Lung (tissue), 11 donors: ENCODE measurements at regions not wholly inside any gene's neighbourhood (a gene's known extent, or its start where the extent isn't known, plus 50 kb on each side); places are given as distances from the start of the nearest gene placed in this dataset.
"Not testable (repeated sequence)": the region's sequence is repeated elsewhere in the genome, so short reads cannot be mapped to it uniquely, and the experiment has no call there.

Experiments used
- ATAC-seq: fragments of 200-7000 bp; cut with Tn5 transposase; one replicate; pipeline ENCODE4 v1.9.1; 2020; ENCODE audit warnings: moderate number of reproducible peaks; ENCODE audit not compliant: insufficient read depth, low FRiP score
- DNase-seq, 3 donors: peaks; one replicate each; pipeline ENCODE4 v3.0.0-alpha.2; 2013 to 2017
- H3K27ac ChIP-seq, 2 donors: one replicate each; pipeline ENCODE4 v1.5.1; 2013; ENCODE audit warnings: mild to moderate bottlenecking in 2 of 2, moderate library complexity in 2 of 2, control low read depth in 1 of 2, inconsistent platforms in 1 of 2, low read depth in 1 of 2, low read length in 1 of 2
- H3K27me3 ChIP-seq, 3 donors: one replicate each; pipeline ENCODE4 v1.5.1; 2013; ENCODE audit warnings: low read length in 2 of 3; ENCODE audit not compliant: control insufficient read depth in 3 of 3, insufficient read depth in 3 of 3
- H3K36me3 ChIP-seq, 4 donors: one replicate each; pipeline ENCODE4 v1.5.1; 2013; ENCODE audit warnings: low read length in 4 of 4, mild to moderate bottlenecking in 1 of 4, moderate library complexity in 1 of 4; ENCODE audit not compliant: control insufficient read depth in 4 of 4, insufficient read depth in 4 of 4
- H3K4me1 ChIP-seq, 5 donors: one replicate each; pipeline ENCODE4 v1.5.1; 2013; ENCODE audit warnings: low read length in 5 of 5, mild to moderate bottlenecking in 2 of 5, moderate library complexity in 1 of 5; ENCODE audit not compliant: control insufficient read depth in 5 of 5, insufficient read depth in 5 of 5
- H3K4me3 ChIP-seq: one replicate; pipeline ENCODE4 v1.5.1; 2013; ENCODE audit warnings: mild to moderate bottlenecking, control low read depth, moderate library complexity
- H3K9ac ChIP-seq, 2 donors: one replicate each; pipeline ENCODE4 v1.5.1; 2013; ENCODE audit warnings: low read length in 2 of 2, control low read depth in 1 of 2; ENCODE audit not compliant: insufficient read depth in 1 of 2
- H3K9me3 ChIP-seq, 4 donors: one replicate each; pipeline ENCODE4 v1.5.1; 2013; ENCODE audit warnings: low read length in 3 of 4, mild to moderate bottlenecking in 1 of 4, moderate library complexity in 1 of 4; ENCODE audit not compliant: control insufficient read depth in 4 of 4, insufficient read depth in 3 of 4
- CTCF ChIP-seq: IDR thresholded peaks from 2 replicates; pipeline ENCODE4 v1.5.1; 2012; ENCODE audit warnings: mild to moderate bottlenecking; ENCODE audit errors: control extremely low read depth, extremely low read depth
- WGBS, 2 donors: extraction: QIAGEN DNeasy Blood & Tissue Kit; methylation state at CpG; one replicate each; pipeline ENCODE4 v1.1.7; 2013; 5-methylcytosine and 5-hydroxymethylcytosine counted together
- donor health status: control.
- donor health status: control.
- donor health status: Bipolar disorder and iron deficiency.
- donor health status: healthy.
- donor health status: DM: yes; HTN: yes; CAD: no.

- H3K9ac ChIP-seq, result no peak overlapping the region
- no peak overlapping the region for H3K4me3 ChIP-seq
- 85 to 87% methylated on average over 4 of the region's 4 CpGs for WGBS, 2 donors
- ATAC-seq (no peak), DNase-seq (no peak)
- H3K27me3 ChIP-seq, result no peaks in the 10 kb centered on the region
- H3K36me3 ChIP-seq, result no peaks in the 10 kb centered on the region
- no peak for TF ChIP-seq CTCF
- no peaks in the 10 kb centered on the region for H3K9me3 ChIP-seq
- H3K4me1 ChIP-seq, result peaks cover 0 to 7% (median 0%) of the 10 kb centered on the region in 5 donors
- no peak overlapping the region for H3K27ac ChIP-seq
Measured at GRCh38 chr12:75751769-75752471, 240.5 kb upstream of the KRR1 start.

DNA sequence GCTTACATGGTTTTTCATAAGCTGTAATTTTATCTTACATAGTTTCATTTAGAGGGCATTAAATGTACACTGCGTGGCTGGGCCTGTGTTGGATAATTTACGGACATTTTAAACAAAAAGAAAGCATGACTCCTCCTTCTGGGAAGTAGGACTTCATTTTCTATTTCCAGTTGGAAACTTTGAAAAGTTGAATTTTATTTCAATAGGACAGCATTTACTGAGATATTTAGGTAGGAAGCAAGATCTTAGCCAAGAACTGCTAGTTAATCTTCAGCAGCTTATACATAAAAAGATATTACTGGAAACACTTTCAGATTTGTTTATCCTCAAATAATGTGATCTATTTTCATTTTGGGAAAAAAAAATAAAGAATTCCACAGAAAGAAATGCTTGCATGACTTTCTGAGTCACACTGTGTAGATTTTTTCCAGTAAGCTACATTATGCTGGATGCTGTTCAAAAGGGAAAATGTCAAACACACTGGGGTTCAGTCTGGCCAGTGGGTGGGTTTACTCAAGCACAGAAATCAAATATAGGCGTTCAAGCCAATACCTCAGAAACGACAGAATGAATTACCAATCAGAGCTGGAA, 239.4 kb upstream of the KRR1 start:
- H3K36me3 ChIP-seq, result no peaks in the 10 kb centered on the region
- H3K4me3 ChIP-seq, result no peak overlapping the region
- ATAC-seq (no peak), DNase-seq (peak in 2 of 3 donors; percentile 80 to 82)
- H3K9me3 ChIP-seq, result no peaks in the 10 kb centered on the region
- H3K9ac ChIP-seq, result peak overlapping the region in 1 of 2 donors; percentile 65
- no peak overlapping the region for H3K27ac ChIP-seq
- WGBS, 2 donors, result 71 to 84% methylated on average over 4 of the region's 4 CpGs
- no peak for TF ChIP-seq CTCF
- peaks cover 0 to 7% (median 0%) of the 10 kb centered on the region in 5 donors for H3K4me1 ChIP-seq
- H3K27me3 ChIP-seq, result no peaks in the 10 kb centered on the region

DNA sequence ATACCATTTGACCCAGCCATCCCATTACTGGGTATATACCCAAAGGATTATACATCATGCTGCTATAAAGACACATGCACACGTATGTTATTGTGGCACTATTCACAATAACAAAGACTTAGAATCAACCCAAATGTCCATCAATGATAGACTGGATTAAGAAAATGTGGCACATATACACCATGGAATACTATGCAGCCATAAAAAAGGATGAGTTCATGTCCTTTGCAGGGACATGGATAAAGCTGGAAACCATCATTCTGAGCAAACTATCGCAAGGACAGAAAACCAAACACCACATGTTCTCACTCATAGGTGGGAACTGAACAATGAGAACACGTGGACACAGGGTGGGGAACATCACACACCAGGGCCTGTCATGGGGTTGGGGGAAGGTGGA, 237.6 kb upstream of the KRR1 start:
- H3K4me3 ChIP-seq, H3K9ac ChIP-seq, ATAC-seq, H3K4me1 ChIP-seq, H3K27ac ChIP-seq, H3K9me3 ChIP-seq, DNase-seq, H3K27me3 ChIP-seq, H3K36me3 ChIP-seq: not testable (repeated sequence)
- WGBS, 2 donors, result 92 to 93% methylated on average over 2 to 3 of the region's 3 CpGs

DNA sequence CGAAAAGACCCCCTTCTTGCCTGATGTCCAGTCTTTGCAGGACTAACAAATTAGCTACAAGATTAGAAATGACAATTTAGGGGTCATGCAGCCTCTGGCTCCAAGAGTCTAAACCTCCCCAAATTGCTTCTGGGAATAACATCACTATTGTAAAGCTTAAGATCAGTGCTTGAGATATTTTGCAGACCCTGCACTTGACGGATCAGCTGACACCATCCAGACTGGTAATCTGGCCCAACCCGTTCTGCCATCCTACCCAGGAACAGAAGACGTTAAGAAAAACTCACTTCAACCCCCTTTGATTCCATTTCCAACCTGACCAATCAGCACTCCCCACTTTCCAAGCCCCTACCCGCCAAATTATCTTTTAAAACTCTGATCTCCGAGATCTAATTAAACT, 236.7 kb upstream of the KRR1 start:
- 76 to 88% methylated on average over 6 of the region's 6 CpGs for WGBS, 2 donors

More for the DNA sequence above, 236.7 kb upstream of the KRR1 start:
- Histone ChIP-seq H3K9ac (no peak overlapping the region), H3K4me3 (no peak overlapping the region), H3K4me1 (peaks cover 0 to 7% (median 0%) of the 10 kb centered on the region in 5 donors), H3K27ac (no peak overlapping the region), H3K36me3 (no peaks in the 10 kb centered on the region), H3K9me3 (no peaks in the 10 kb centered on the region), H3K27me3 (no peaks in the 10 kb centered on the region)
- DNase-seq (peak; percentile 12 to 25 (median 18)), ATAC-seq (no peak)
- TF ChIP-seq CTCF, result no peak
